OCI-LY7 (cell line): ENCODE measurements at regions not wholly inside any gene's neighbourhood (a gene's known extent, or its start where the extent isn't known, plus 50 kb on each side); places are given as distances from the start of the nearest gene placed in this dataset.

ENCODE experiments used
- BruUV-seq: library from RNA; stranded (reverse); fragments of 400-500 nt; replicated peaks from 2 replicates; lab custom pipeline; 2021; lab: Mats Ljungman, UMichigan
- CTCF ChIA-PET: fragments of 300-600 bp; sonication (Branson Sonifier 250); formaldehyde crosslinking; loops from one replicate; lab custom pipeline; 2022; ENCODE audit warnings: antibody characterized with exemption; ENCODE audit not compliant: unreplicated experiment; lab: Charles Lee
- POLR2A ChIA-PET: fragments of 300-600 bp; sonication (Branson Sonifier 250); formaldehyde crosslinking; loops from one replicate; lab custom pipeline; 2022; ENCODE audit warnings: antibody characterized with exemption; lab: Charles Lee
- DNase-seq: peaks from one replicate; pipeline ENCODE4 v3.0.0-alpha.2; 2015; ENCODE audit warnings: low spot score
- H2AFZ ChIP-seq: fragments of 200-600 bp; sonication (generic), shearing (Covaris generic); 2 replicates; pipeline ENCODE4 v1.6.1; 2014; ENCODE audit warnings: mild to moderate bottlenecking, antibody characterized with exemption, low read length, moderate library complexity
- H3K27ac ChIP-seq: fragments of 200-600 bp; sonication (generic); 2 replicates; pipeline ENCODE4 v1.5.1; 2014; ENCODE audit warnings: mixed run types, low read depth, mild to moderate bottlenecking, moderate library complexity, low read length, inconsistent platforms; ENCODE audit not compliant: poor library complexity, severe bottlenecking
- H3K36me3 ChIP-seq: fragments of 200-600 bp; sonication (generic); 2 replicates; pipeline ENCODE4 v1.6.1; 2014; ENCODE audit warnings: mild to moderate bottlenecking, antibody characterized with exemption, low read length, moderate library complexity, mixed read lengths; ENCODE audit not compliant: insufficient read depth
- H3K4me1 ChIP-seq: fragments of 200-600 bp; sonication (generic); 2 replicates; pipeline ENCODE4 v1.5.1; 2014; ENCODE audit warnings: mild to moderate bottlenecking, low read length; ENCODE audit not compliant: insufficient read depth, poor library complexity, severe bottlenecking
- H3K4me2 ChIP-seq: fragments of 200-600 bp; sonication (generic); 2 replicates; pipeline ENCODE4 v1.6.1; 2014; ENCODE audit warnings: mild to moderate bottlenecking, low read length
- H3K4me3 ChIP-seq: fragments of 200-600 bp; sonication (generic); 2 replicates; pipeline ENCODE4 v1.5.1; 2014; ENCODE audit warnings: mild to moderate bottlenecking, low read depth, low read length; ENCODE audit not compliant: poor library complexity, severe bottlenecking
- H3K79me2 ChIP-seq: fragments of 200-600 bp; sonication (generic); 2 replicates; pipeline ENCODE4 v1.6.1; 2016; ENCODE audit warnings: low read depth, mild to moderate bottlenecking, low read length, moderate library complexity, mixed read lengths; ENCODE audit not compliant: insufficient read depth
- H3K9me2 ChIP-seq: fragments of 200-600 bp; sonication (generic); 2 replicates; pipeline ENCODE4 v1.6.1; 2016; ENCODE audit warnings: mild to moderate bottlenecking, low read length, mixed read lengths; ENCODE audit not compliant: insufficient read depth
- H3K9me3 ChIP-seq: fragments of 200-600 bp; sonication (generic); 2 replicates; pipeline ENCODE4 v1.6.1; 2014; ENCODE audit warnings: mild to moderate bottlenecking, mixed run types, low read length, mixed read lengths
- H4K20me1 ChIP-seq: fragments of 200-600 bp; sonication (generic); 2 replicates; pipeline ENCODE4 v1.6.1; 2014; ENCODE audit warnings: mild to moderate bottlenecking, antibody characterized with exemption, low read length, moderate library complexity, mixed read lengths; ENCODE audit not compliant: insufficient read depth
- CTCF ChIP-seq: fragments of 200-600 bp; sonication (generic); conservative IDR thresholded peaks from 2 replicates; pipeline ENCODE4 v1.5.1; 2014; ENCODE audit warnings: mild to moderate bottlenecking, antibody characterized with exemption, low read length, moderate library complexity, mixed read lengths
- EZH2phosphoT487 ChIP-seq: fragments of 200-600 bp; sonication (generic); IDR thresholded peaks from 2 replicates; pipeline ENCODE4 v1.6.1; 2018; ENCODE audit warnings: low read depth, borderline replicate concordance, mild to moderate bottlenecking, mixed run types, antibody characterized with exemption, low read length, moderate library complexity, mixed read lengths
- intact Hi-C: fragments of 100-400 bp; cut with micrococcal nuclease; formaldehyde crosslinking; loops from one replicate; pipeline ENCODE4 v1.10.0; 2022; ENCODE audit not compliant: unreplicated experiment

- DNase-seq: no peak
- no TSS peak for BruUV-seq
- TF ChIP-seq EZH2phosphoT487 (no peak), CTCF (no peak)
Measured at GRCh38 chrY:17184299-17184698, 695.7 kb downstream of the CDY2B start.

GRCh38 chrY:17166881-17167280 lies 713.1 kb downstream of the CDY2B start:
- H3K4me1 ChIP-seq: no peaks in the 10 kb centered on the region
- no peaks in the 10 kb centered on the region for H3K9me3 ChIP-seq
- no TSS peak for BruUV-seq
- TF ChIP-seq EZH2phosphoT487 (no peak), CTCF (no peak)
- no peaks in the 10 kb centered on the region for H3K79me2 ChIP-seq
- no peak for DNase-seq
- no peak overlapping the region for H2AFZ ChIP-seq
- POLR2A ChIA-PET: no interaction called here
- no peak overlapping the region for H3K27ac ChIP-seq
- intact Hi-C loops: no loop called here
- H3K4me2 ChIP-seq: no peak overlapping the region
- CTCF ChIA-PET: no interaction called here
- no peaks in the 10 kb centered on the region for H3K9me2 ChIP-seq
- no peaks in the 10 kb centered on the region for H3K36me3 ChIP-seq
- no peak overlapping the region for H3K4me3 ChIP-seq
- H4K20me1 ChIP-seq: no peaks in the 10 kb centered on the region

More at GRCh38 chrY:17184299-17184698, 695.7 kb downstream of the CDY2B start:
- Histone ChIP-seq H3K4me3 (no peak overlapping the region), H3K4me2 (no peak overlapping the region), H3K27ac (no peak overlapping the region), H3K4me1 (no peaks in the 10 kb centered on the region), H2AFZ (no peak overlapping the region), H3K9me2 (no peaks in the 10 kb centered on the region), H3K9me3 (no peaks in the 10 kb centered on the region), H4K20me1 (no peaks in the 10 kb centered on the region), H3K79me2 (no peaks in the 10 kb centered on the region), H3K36me3 (no peaks in the 10 kb centered on the region)
- POLR2A ChIA-PET: no interaction called here
- CTCF ChIA-PET: no interaction called here
- intact Hi-C loops: no loop called here

GRCh38 chrY:17122166-17122565 lies 757.9 kb downstream of the CDY2B start:
- Histone ChIP-seq H3K36me3 (no peaks in the 10 kb centered on the region), H3K4me2 (no peak overlapping the region), H3K79me2 (no peaks in the 10 kb centered on the region), H3K27ac (no peak overlapping the region), H3K9me3 (no peaks in the 10 kb centered on the region), H3K4me1 (no peaks in the 10 kb centered on the region), H3K4me3 (no peak overlapping the region), H4K20me1 (no peaks in the 10 kb centered on the region), H2AFZ (no peak overlapping the region), H3K9me2 (no peaks in the 10 kb centered on the region)
- no peak for DNase-seq
- TF ChIP-seq EZH2phosphoT487 (no peak), CTCF (no peak)
- POLR2A ChIA-PET: no interaction called here
- intact Hi-C loops: no loop called here
- CTCF ChIA-PET: no interaction called here
- BruUV-seq: no TSS peak
